GM19025 (cell line): ENCODE measurements at regions not wholly inside any gene's neighbourhood (a gene's known extent, or its start where the extent isn't known, plus 50 kb on each side); places are given as distances from the start of the nearest gene placed in this dataset.
A peak's percentile ranks its signal among the peaks of the same experiment; 100 is the strongest.
"Not testable (repeated sequence)": the region's sequence is repeated elsewhere in the genome, so short reads cannot be mapped to it uniquely, and the experiment has no call there.

Experiments used
- ATAC-seq: cut with Tn5 transposase; IDR thresholded peaks from one replicate; pipeline ENCODE4 v1.9.1; 2021; ENCODE audit warnings: mild to moderate bottlenecking, low read depth, moderate library complexity; ENCODE audit not compliant: unreplicated experiment

DNA sequence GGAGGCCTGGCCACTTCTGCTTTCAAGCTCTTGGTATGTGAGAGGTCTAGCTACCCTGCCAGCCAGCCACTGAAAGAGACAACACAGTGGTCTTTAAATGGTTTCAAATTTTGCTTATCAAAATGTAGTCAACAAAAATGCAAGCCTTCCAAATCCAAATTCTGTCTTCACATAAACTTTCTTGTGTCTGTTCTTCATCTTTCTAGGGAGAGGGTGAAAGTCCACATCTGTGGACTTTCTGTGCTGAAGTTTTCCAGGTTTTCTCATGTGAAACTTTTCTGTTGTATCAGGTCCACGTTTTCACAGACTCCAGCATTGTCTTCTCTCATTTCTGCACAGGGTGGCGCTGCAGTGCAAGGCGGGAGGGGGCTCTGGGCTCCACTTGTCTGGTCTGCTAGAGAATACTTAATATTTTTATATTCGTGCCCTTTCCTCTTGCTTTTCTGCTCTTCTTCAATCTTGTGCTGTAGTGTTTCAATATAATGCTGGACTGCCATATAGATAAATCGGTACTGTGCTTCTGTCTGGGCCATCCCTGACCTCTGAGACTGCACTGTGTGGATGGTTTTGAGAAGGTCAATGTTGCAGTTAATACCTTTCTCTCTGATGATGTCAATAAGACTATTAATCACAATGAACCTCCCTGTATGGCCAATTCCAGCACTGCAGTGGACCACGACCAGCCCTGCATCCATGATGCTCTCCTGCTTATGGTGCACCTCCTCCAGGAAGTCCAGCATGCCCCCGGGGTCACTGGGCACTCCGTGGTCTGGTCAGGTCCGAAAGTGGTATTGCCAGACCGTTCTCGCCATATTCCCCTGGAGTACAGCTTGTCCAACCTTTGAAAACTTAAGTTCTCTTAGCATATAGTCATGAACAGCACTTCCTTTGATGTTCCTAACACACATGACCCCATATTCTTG, 161.6 kb upstream of the TNFAIP3 start:
- no peak for ATAC-seq

DNA sequence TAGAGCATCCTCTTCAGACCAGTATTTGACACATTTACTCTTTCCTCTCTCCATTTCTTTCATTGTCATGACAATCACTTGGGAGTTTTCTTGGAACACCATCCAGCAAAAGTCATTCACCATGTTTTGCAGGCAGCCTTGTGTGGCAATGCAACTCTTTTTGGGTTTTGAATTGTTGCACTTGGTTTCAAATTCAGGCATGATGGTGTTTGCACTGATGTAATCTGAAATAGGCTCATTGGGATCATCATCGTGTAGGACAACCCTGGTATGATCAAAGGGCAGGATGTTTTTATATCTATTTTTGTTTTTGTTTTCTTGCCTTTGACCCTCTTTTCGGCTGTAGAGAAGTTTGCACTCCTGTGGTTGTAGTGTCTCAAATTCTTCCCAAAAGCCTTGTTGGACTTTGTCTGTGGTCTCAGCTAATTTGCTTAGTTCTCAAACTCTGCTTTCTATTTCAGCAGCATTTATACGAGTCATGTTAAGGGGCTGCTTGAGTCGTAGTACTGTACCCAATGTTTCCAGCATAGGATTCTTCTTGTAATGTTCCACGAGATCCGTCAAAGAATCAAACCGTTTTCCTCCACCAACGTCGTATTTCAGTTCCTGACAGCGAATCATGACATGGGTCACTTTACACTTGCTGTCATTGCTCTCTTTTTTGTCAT, 160.8 kb upstream of the TNFAIP3 start:
- no peak for ATAC-seq

DNA sequence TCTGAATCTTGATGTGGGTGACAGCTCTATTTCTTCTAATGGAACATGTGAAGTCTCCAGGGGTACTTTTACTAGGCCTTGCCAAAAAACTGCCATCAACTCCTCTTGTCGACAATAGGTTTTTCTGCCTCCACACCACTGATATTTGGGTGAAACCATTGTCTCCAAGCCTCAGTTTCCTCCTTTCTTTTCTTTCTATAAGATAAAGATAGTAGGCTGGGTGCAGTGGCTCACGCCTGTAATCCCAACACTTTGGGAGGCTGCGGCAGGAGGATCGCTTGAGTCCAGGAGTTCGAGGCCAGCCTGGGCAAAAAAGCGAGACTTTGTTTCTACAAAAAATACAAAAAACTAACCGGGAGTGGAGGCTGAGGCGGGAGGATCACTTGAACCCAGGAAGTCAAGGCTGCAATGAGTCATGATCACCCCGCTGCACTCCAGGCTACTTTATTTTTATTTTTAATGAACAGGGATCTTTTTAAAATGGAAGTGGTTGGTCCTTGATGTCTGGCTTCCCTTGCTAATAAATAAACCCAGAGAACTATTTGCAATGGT, 159.9 kb upstream of the TNFAIP3 start:
- no peak for ATAC-seq

DNA sequence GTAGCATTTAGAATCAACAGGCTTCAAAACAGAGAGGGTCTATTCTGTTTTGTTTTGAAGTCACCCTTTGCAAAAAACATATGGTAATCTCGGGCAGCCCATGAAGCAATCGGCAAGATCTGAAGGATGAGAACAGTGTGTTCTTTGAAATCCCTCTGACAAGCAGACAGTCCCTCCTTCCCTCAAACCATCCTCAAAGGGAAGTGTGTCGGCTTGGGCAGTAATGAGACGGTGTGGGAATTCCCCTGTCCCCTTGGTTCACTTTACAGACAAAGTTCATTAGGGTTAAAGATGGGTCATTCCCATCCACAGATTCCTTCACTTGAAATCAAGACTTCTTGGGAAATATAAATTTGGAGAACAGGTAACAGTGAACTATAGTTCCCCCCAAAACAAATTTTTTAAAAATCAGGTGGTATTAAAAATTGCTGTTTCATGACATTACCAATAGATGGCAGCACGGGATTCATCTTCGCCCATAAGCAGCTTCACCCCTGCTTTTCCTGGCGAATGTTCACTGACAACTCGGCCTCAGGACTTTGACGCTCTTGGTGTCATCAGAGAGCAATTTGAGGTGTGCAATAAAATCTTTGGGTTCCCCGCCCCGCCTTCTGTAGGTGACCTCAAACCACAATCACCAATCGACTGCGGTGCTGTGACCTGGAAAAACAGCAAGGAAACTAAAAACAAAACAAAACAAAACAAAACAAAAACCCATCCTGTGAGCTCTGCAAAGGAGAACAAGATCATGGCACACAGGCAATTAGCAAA, 159.3 kb upstream of the TNFAIP3 start:
- peak; percentile 47 for ATAC-seq

DNA sequence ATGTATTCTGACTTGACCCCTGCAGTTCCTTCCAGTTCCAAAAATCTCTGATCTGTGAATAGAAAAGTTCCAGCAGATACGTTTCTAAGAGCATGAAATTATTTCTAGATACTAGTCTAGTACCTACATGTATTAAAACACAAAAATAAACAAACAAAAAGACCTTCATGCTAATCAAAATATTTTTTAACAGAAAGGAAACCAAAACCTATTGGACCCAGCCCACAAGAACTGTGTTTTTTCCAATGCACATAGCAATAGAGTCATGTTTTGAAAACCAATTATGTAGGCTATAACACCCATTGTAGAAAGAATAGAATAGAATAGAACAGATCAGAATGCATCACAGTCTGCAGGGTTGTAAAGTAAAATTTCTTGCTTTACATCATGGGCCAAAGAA, 158.6 kb upstream of the TNFAIP3 start:
- ATAC-seq, result no peak

DNA sequence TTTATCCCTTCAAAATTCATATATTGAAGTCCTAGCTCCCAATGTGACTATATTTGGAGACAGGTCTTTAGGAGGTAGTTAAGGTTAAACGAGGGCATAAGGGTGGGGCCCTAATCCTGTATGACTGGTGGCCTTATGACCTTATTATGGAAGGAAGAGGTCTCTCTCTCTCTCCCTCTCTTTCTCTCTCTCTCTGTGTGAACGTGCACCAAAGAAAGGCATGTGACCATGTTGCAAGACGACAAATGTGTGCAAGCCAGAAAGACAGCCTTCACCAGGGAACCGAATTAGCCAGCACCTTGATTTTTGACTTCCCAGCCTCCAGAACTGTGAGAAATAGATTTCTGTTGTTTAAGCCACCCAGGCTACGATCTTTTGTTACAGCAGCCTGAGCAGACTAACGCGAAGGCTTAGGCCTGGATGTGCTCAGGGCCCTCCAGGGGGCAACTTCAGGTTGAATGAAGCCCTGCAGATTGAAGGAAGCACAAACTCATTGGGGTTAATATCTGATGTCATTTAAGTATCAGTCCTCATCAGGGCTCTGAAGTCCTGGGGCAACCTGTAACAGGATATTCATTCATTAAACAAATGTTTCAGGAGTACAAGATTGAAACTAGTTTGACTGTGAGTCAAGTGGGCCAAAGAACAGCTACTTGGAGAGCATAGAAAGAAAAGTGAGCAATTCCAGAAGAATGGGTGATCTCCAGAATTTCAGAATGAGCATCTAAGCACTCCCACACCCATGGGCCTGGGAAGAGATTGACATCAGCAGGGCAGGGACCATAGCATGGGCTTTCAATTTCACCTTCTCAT, 157.4 kb upstream of the TNFAIP3 start:
- no peak for ATAC-seq

DNA sequence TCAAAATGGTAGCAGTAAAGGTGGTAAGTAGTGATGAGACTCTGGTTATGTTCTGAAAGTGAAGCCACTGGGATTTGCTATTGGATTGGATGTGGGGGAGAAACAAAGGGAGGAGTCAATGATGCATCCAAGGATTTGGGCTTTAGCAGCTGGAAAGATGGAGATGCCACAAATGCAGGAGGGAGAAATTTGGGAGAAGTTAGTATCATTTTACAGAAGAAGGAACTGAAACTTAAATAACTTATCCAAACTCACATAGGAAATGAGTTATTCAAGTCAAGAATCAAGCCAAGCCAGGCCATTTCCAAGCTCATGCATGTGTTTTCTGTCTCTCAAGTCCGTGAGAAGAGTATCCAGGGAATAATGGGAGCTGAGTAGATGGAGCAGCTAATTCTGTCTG, 155.1 kb upstream of the TNFAIP3 start:
- ATAC-seq, result no peak

DNA sequence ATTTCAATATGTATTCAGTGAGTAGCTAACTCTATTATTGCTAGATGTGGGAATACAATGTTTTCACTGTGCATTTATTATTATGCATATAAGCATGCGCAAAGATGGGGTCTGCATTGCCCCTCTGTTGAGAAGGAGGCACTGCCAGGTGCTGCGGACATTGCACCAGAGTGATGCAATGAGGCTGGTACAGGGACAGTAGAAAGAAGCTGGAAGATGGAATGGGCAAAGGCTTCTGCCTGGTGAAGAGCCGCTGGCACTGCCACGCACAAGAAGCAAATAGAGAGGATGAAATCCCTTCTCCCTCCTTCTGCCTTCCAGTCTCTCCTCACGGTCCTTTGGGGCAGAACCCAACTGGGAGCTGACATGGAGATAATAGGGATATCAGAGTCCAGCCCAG, 154.5 kb upstream of the TNFAIP3 start:
- ATAC-seq, result no peak

DNA sequence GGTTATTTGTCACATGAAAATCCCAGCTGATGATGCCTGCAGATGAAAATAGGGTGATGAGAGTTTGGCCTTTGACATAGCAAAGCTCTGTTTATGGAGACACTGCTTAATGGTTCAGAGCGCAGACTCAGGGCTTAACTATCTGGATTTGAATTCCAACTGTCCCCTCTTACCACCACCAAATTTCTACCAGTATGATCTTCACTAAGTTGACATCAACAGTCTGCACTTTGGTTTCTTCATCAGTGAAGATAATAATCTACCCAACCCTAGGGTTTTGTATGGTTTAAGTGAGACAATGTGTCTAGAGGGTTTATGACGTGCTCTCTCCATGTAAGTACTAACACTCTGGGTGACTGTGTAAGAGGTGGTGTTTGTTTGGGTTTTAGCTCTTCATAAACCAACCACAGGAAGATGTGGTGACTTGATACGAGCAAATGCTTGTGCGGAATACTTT, 151.4 kb upstream of the TNFAIP3 start:
- ATAC-seq, result no peak

DNA sequence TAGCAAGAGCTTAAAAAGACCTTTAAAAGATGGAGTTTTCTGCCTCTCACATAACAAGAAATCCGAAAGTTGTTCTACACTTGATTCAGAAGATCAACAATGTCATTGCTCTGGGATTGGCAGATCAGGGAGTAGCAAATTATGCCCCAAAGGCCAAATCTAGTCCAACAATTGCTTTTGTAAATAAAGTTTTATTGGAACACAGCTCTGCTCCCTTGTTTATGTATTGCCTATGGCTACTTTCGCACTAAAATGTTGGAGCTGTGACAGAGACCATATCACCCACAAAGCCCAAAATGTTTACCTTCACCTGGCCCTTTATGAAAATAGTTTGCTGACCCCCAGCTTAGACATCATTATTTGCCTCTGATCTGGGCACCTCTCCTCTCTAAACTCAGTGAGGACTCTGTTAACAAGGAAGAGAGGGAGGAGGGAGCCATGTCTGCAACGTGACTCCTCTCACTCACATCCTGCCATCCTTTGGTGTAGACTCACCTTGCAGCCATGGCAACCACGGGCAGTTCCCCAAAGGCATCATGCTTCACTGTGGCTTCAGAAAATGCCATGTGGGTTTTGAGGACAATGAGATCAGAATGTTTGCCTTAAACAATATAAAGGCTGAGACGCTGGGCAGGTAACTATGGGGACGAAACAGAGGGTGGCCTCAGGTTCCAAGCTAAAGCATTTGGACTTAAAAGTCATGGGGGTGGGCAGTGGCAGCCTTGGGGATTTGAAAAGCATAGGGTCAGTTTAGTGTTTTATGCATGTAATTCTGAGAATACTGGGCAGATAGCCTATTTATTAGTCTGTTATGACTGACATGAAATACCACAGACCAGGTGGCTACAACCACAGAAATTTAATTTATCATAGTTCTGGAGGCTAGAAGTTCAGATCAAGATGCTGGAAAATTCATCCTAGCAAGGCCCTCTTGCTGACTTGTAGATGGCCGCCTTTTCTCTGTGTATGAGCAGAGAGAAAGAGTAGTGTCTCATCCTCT, 149.7 kb upstream of the TNFAIP3 start:
- ATAC-seq, result no peak

DNA sequence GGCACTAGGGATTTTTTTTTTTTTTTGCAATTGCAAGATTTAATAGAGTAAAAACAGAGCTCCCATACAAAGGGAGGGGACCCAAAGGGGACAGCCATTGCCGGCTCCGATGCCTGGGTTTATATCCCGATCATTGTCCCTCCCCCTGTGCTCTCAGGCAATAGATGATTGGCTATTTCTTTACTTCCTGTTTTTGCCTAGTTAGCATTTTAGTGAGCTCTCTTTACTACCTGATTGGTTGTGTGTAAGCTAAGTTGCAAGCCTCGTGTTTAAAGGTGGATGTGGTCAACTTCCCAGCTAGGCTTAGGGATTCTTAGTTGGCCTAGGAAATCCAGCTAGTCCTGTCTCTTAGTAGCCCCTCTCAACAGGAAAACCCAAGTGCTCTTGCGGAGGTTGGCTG, 148.2 kb upstream of the TNFAIP3 start:
- ATAC-seq, result not testable (repeated sequence)

DNA sequence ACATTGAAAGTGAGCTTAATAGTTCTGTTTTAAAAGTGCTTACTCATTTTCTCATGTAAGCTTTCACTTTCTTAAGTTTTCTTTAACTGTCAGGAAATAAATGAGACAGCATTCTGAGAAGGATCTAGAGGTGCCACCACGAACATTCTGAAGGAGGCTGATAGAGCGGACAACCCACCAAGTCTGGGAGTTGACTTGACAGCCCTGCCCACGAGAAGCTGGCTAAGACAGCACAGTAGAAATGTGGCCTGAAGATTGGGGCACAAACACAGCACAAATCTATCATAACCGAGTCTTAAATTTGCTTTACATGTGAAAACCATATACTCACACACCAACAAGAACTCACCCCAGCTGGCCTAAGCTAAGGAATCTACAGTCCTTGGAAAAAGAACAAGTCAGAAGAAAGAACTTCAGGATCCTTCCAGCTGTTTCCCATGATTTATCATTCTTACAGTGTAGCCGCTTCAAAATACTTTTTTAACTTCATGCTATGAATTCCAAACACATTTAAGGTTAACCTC, 144.2 kb upstream of the TNFAIP3 start:
- peak; percentile 70 for ATAC-seq

DNA sequence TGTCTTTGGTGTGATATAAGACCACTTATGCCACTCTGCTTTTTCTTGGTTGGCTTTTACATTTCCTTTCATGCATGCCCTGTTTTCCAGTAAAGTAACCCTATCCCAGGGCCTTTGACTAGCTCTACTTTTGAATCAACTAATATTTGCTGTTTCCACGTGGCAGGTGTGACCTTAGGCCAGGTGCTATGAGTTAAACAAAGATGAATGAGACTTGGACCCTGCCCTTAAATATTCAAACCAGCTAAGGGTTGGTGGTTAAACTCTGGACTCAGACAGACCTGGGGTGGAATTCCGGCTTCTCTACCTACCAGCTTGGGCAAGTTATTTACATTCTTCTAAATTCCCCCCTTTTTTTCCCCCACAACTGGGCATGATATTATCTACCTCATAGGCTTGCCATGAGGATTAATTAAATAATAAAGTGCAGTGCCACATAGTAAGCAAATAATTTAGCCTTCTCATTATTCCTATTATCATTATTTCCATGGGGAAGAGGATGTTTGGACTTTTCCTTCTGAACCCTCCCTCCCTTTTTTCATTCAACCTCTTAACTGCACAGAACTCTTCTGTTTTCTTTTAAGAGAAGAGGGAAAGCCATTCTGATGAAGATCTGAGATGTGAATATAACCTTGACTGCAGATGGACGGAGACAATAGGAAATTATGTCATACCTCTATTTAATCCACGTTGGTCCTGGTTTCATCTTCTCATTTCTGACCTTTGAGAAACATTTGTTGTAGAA, 143.6 kb upstream of the TNFAIP3 start:
- ATAC-seq, result no peak

DNA sequence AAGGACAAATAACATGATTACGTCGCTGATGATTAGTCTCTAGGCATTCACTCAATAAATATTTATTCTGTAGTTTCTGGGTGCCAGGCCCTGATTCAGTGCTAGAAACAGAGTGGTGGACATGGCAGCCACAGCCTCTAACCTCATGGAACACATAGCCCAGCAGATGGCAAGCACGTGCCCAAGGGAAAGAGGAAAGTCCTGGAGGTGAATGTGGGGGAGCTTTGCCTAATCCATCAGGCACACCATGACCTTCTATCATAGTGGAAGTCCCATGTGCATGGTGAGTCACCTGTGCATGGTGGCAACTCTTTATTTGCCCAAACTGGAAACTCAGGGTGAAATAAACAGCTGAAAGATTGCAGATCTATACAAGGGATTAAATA, 143.0 kb upstream of the TNFAIP3 start:
- no peak for ATAC-seq

DNA sequence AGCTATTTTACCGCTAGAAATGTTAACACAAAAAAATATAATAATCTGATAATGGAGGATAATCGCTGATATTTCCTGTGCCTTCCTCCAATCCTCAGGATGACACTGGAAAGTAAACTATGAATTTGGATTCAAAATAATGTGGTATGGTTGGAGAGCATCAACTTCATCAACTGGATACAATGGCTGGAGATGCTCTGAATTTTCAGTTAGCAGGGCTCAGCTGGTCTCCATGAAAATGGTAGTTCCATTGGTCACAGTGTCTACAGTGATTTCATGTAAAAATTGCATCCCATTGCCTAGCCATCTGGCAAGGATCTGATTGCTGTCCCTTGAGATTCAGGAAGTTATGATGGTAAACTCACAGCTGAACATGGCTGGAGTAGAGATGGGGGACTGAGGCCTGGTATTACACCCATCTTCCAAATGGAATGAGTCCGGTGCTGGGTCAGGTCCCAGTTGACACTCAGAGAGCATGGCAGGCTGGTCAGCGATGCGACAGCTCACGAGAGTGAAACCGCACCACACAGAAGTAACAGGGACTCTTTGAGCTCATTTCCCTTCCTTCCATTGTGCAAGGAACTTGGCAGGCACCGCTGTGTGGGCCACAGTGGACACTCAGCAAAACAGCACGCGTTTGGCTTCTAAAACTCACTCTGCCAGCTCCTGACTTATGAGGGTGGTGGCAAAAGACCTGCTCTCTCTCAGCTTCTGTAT, 142.4 kb upstream of the TNFAIP3 start:
- ATAC-seq, result no peak

DNA sequence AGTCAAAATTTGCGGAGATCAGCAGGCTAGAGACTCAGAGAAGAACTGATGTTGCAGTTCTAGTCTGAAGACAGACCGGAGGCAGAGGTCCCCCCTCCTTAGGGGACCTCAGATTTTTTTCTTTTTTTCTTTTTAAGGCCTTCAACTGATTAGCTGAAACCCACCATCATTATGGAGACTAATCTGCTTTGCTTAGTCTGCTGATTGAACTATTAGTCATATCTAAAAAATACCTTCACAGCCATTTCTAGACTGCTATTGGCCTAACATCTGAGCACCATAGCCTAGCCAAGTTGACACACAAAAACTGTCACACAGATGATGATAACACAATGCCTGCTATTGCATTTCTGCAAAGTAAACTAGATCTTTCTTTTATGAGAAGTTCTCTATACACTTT, 141.1 kb upstream of the TNFAIP3 start:
- no peak for ATAC-seq

DNA sequence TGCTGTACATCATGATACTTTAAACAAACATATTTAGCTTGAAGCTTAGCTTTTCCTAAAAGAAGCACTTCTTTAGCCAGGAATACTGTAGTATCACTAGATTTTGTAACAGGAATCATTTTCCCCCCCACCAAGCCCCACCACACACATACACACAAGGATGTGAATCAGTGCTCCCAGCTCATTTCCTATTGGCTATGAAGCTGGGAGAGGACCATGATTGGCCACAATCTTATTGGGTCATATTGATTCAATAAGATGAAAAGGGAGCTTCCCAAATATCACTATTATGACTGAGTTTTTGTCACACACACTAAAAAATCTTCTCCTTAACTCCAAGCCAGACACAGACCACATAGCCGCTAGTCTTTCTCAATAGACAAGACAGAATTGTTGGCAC, 140.5 kb upstream of the TNFAIP3 start:
- ATAC-seq, result no peak
